ENCODE measurements at regions not wholly inside any gene's neighbourhood (a gene's known extent, or its start where the extent isn't known, plus 50 kb on each side); places are given as distances from the start of the nearest gene placed in this dataset.
"Not testable (repeated sequence)": the region's sequence is repeated elsewhere in the genome, so short reads cannot be mapped to it uniquely, and the experiment has no call there.

- Histone ChIP-seq H4K20me1 (ENCODE audit: low read length) (no peaks in the 10 kb centered on the region), H2AFZ (ENCODE audit: low read length) (peak overlapping the region; percentile 45; the same call in 1 of the 2 replicates), H3K36me3 (ENCODE audit: low read depth, low read length) (no peaks in the 10 kb centered on the region), H3F3A (ENCODE audit: low read length, unreplicated experiment) (no peaks in the 10 kb centered on the region), H3K27ac (ENCODE audit: low read length) (no peak overlapping the region), H3K4me3 (ENCODE audit: low read length) (peak overlapping the region; percentile 50), H3K4me1 (ENCODE audit: insufficient read depth, low read length) (no peaks in the 10 kb centered on the region), H3K9ac (ENCODE audit: low read length) (no peak overlapping the region), H3K9me2 (replicated peaks; ENCODE audit: low read length) (no peaks in the 10 kb centered on the region), H3K79me2 (ENCODE audit: low read length) (no peaks in the 10 kb centered on the region), H3K4me2 (ENCODE audit: low read length) (peak overlapping the region; percentile 62), H3K9me3 (ENCODE audit: low read length) (no peaks in the 10 kb centered on the region), H3K27me3 (ENCODE audit: low read length) (peaks cover 14% of the 10 kb centered on the region)
- ChIA-PET POLR2A (ENCODE audit: unreplicated experiment) (no interaction called here), CTCF (no interaction called here)
- no TSS peak for BruUV-seq (replicated peaks)
- no peak for DNase-seq
- intact Hi-C loops (cut with micrococcal nuclease), result no loop called here
- no peak for ATAC-seq
- TF ChIP-seq EZH2phosphoT487 (IDR thresholded peaks at IDR 0.05; ENCODE audit: borderline replicate concordance, low read length), result peak; percentile 77; the same call in 1 of the 2 replicates
- TF ChIP-seq CTCF (conservative IDR thresholded peaks at IDR 0.05; ENCODE audit: low read depth, low read length), result no peak
- TF ChIP-seq EZH2 (IDR thresholded peaks at IDR 0.05; ENCODE audit: low read length, unreplicated experiment), result peak; percentile 99
These were observed 331.4 kb upstream of the WSB1 start for GRCh38 chr17:26962255-26963162.

GRCh38 chr17:26963163-26963503, 330.8 kb upstream of the WSB1 start:
- POLR2A ChIA-PET (ENCODE audit: unreplicated experiment), result no interaction called here
- no peak overlapping the region for H3K27ac ChIP-seq (ENCODE audit: low read length)
- no peaks in the 10 kb centered on the region for H3F3A ChIP-seq (ENCODE audit: low read length, unreplicated experiment)
- no peak for ATAC-seq
- no peaks in the 10 kb centered on the region for H3K36me3 ChIP-seq (ENCODE audit: low read depth, low read length)
- peak overlapping the region; percentile 50; the same call in 1 of the 2 replicates for H3K4me3 ChIP-seq (ENCODE audit: low read length)
- CTCF ChIA-PET, result no interaction called here
- peak overlapping the region; percentile 62 for H3K4me2 ChIP-seq (ENCODE audit: low read length)
- H4K20me1 ChIP-seq (ENCODE audit: low read length), result no peaks in the 10 kb centered on the region
- no peak for DNase-seq
- no peaks in the 10 kb centered on the region for H3K9me2 ChIP-seq (replicated peaks; ENCODE audit: low read length)
- H3K9me3 ChIP-seq (ENCODE audit: low read length), result no peaks in the 10 kb centered on the region
- H3K27me3 ChIP-seq (ENCODE audit: low read length), result peaks cover 14% of the 10 kb centered on the region
- no TSS peak for BruUV-seq (replicated peaks)
- peak overlapping the region; percentile 45; the same call in 1 of the 2 replicates for H2AFZ ChIP-seq (ENCODE audit: low read length)
- H3K79me2 ChIP-seq (ENCODE audit: low read length), result no peaks in the 10 kb centered on the region
- H3K4me1 ChIP-seq (ENCODE audit: insufficient read depth, low read length), result no peaks in the 10 kb centered on the region
- no peak overlapping the region for H3K9ac ChIP-seq (ENCODE audit: low read length)
- TF ChIP-seq EZH2 (IDR thresholded peaks at IDR 0.05; ENCODE audit: low read length, unreplicated experiment) (no peak), EZH2phosphoT487 (IDR thresholded peaks at IDR 0.05; ENCODE audit: borderline replicate concordance, low read length) (no peak), CTCF (conservative IDR thresholded peaks at IDR 0.05; ENCODE audit: low read depth, low read length) (no peak)
- intact Hi-C loops (cut with micrococcal nuclease), result no loop called here

GRCh38 chr17:26965898-26966624, 327.9 kb upstream of the WSB1 start:
- DNase-seq; BruUV-seq (replicated peaks); H3K27ac ChIP-seq (ENCODE audit: low read length); H3K4me3 ChIP-seq (ENCODE audit: low read length); ATAC-seq; H4K20me1 ChIP-seq (ENCODE audit: low read length); H3K4me2 ChIP-seq (ENCODE audit: low read length); H3K79me2 ChIP-seq (ENCODE audit: low read length); intact Hi-C loops (cut with micrococcal nuclease); H3K9me2 ChIP-seq (replicated peaks; ENCODE audit: low read length); H3K36me3 ChIP-seq (ENCODE audit: low read depth, low read length); H3K4me1 ChIP-seq (ENCODE audit: insufficient read depth, low read length); H3F3A ChIP-seq (ENCODE audit: low read length, unreplicated experiment); CTCF ChIA-PET; H2AFZ ChIP-seq (ENCODE audit: low read length); H3K9ac ChIP-seq (ENCODE audit: low read length); POLR2A ChIA-PET (ENCODE audit: unreplicated experiment); H3K9me3 ChIP-seq (ENCODE audit: low read length): not testable (repeated sequence)
- H3K27me3 ChIP-seq (ENCODE audit: low read length), result peaks cover 14% of the 10 kb centered on the region

GRCh38 chr17:26966625-26967179, 327.2 kb upstream of the WSB1 start:
- ATAC-seq; H3K27ac ChIP-seq (ENCODE audit: low read length); H3K4me2 ChIP-seq (ENCODE audit: low read length); CTCF ChIA-PET; POLR2A ChIA-PET (ENCODE audit: unreplicated experiment); intact Hi-C loops (cut with micrococcal nuclease); H3K4me1 ChIP-seq (ENCODE audit: insufficient read depth, low read length); H3K9me3 ChIP-seq (ENCODE audit: low read length); DNase-seq; H2AFZ ChIP-seq (ENCODE audit: low read length); H3K36me3 ChIP-seq (ENCODE audit: low read depth, low read length); BruUV-seq (replicated peaks); H4K20me1 ChIP-seq (ENCODE audit: low read length); H3K9me2 ChIP-seq (replicated peaks; ENCODE audit: low read length); H3K4me3 ChIP-seq (ENCODE audit: low read length); H3F3A ChIP-seq (ENCODE audit: low read length, unreplicated experiment); H3K9ac ChIP-seq (ENCODE audit: low read length); H3K79me2 ChIP-seq (ENCODE audit: low read length): not testable (repeated sequence)
- peaks cover 14% of the 10 kb centered on the region for H3K27me3 ChIP-seq (ENCODE audit: low read length)
